ENCODE measurements at regions not wholly inside any gene's neighbourhood (a gene's known extent, or its start where the extent isn't known, plus 50 kb on each side); places are given as distances from the start of the nearest gene placed in this dataset.

GRCh38 chr10:128587689-128588088 lies 461.5 kb upstream of the MKI67 start:
- no peak for DNase-seq

DNA sequence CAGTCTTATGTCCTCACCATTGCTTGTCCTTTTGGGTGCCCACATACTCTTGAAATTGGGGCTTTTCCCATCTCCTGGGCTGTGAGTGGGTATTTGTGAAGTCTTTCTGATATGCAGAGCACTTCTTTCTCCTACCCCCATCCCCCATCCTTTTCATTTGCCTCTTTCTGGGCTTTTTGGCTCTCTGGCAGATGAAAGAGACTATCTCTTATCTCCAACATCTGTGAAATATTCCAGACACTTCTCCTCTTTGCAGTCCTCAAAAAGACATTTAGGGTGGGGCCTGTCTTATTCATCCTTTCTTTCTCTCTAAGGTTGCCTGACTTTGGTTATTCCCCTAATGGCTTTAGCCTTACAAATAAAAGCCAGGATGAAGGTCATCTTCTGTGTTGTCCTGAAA lies 462.2 kb upstream of the MKI67 start:
- no peak for DNase-seq

GRCh38 chr10:128594688-128595087 lies 468.5 kb upstream of the MKI67 start:
- no peak for DNase-seq

- DNase-seq = no peak
These were observed 470.7 kb upstream of the MKI67 start for GRCh38 chr10:128596906-128597305.

- no peak for DNase-seq
These were observed 472.8 kb upstream of the MKI67 start for GRCh38 chr10:128599030-128599429.

DNA sequence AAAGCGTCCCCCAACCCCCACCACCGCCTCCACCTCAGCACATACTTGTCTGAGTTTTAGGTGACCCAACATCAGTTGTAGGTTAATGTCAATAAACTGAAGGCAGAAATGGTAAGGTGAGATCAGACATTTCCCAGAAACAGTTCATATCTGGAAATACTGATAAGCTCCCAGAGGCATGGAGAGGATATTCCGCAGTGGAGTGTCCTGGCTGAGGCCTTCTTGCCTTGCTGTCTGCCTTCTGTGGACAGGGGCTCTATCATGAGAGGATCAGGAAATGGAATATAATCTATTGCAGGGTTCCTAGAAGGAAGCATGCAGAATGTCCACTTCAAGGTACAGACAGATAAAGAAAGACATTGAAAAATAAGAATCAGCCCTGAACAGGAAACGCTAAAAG lies 473.3 kb upstream of the MKI67 start:
- DNase-seq = no peak

GRCh38 chr10:128602183-128602582 lies 476.0 kb upstream of the MKI67 start:
- DNase-seq = no peak

DNA sequence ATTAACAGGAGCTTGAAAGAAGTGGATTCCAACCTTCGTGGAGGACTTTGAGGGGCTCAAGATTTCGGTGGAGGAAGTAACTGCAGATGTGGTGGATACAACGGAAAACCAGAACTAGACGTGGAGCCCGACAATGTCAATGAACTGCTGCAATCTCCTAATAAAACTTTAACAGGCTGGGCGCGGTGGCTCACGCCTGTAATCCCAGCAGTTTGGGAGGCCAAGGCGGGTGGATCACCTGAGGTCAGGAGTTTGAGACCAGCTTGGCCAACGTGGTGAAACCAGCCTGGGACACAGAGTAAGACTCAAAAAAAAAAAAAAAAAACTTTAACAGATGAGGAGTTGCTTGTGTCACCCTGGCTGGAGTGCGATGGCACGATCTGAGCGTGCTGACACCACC lies 477.8 kb upstream of the MKI67 start:
- no peak for DNase-seq

DNA sequence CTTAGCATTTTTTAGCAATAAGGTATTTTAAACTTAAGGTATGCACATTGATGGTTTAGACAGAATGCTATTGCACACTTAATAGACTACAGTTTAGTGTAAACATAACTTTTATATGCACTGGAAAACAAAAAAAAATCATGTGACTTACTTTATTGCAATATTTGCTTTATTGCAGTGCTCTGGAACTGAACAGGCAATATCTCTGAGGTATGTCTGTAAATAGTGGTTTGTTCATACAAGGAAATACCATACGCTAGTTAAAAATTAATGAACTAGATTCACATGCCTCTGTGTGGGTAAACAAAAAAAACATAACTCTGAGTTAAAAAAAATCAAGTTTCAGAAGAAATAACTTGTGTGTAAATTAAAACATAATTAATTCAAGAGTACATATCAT lies 479.0 kb upstream of the MKI67 start:
- DNase-seq = no peak

GRCh38 chr10:128606055-128606454 lies 479.8 kb upstream of the MKI67 start:
- no peak for DNase-seq

- no peak for DNase-seq
These were observed 482.6 kb upstream of the MKI67 start for GRCh38 chr10:128608791-128609190.

DNA sequence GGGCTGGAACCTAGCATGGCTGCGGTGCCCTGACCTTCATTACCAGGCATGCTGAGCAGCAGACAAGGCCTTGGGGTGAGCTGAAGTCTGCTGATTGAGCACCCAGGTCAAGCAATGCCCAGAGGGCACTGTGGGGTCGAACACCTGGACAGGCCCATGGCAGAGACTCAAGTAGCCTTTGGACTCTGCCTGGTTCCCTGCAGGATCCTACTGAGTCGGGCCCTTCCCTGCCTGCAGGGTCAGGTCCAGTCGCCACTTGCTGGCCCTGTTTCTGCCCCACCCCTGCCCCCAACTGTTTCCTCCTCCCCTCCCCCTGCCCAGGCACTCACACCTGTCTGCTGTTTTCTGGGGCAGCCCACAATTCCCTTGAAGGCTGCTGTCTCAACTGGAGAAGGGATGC lies 483.2 kb upstream of the MKI67 start:
- no peak for DNase-seq

- no peak for DNase-seq
These were observed 483.9 kb upstream of the MKI67 start for GRCh38 chr10:128610113-128610512.

- DNase-seq = no peak
These were observed 486.0 kb upstream of the MKI67 start for GRCh38 chr10:128612195-128612594.

DNA sequence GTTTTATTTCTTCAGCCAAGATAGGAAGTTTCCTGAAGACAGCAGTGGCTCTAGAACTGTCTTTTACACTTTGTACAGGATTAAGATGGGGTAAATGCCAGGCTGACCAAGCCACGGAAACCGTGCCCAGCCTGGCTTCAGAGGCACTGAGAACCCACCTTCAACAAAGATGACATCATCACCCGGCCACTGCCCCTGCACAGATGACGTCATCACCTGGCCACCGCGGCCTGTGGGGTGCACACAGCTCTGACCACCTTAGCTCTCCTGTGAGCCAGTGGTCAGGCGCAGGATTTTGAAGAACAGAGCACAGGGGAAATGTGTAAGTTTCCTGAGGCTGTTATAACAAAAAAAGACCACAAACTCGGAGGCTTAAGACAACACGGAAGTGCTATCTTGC lies 486.4 kb upstream of the MKI67 start:
- DNase-seq = no peak

- DNase-seq = no peak
These were observed 487.9 kb upstream of the MKI67 start for GRCh38 chr10:128614016-128614605.

GRCh38 chr10:128614802-128615553 lies 488.8 kb upstream of the MKI67 start:
- no peak for DNase-seq

DNA sequence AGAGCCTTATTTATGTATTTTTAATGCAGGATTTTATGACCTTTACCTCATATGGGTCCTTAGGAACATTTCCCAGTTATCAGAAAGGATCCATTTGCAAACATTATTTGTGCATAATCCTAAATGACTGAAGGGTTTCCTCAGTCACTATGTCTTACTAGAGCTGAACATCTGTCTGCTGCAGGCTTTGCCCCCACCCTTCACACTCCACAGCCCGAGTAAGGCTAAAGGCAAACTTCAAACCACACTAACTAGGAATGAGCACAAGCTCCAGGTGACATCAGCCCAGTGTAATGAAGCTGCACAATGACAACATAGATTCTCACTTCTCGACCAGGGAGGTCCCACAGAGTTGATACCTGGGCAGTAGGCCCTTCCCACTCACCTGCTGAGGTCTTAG lies 491.3 kb upstream of the MKI67 start:
- no peak for DNase-seq

- no peak for DNase-seq
These were observed 496.5 kb upstream of the MKI67 start for GRCh38 chr10:128622706-128623105.

DNA sequence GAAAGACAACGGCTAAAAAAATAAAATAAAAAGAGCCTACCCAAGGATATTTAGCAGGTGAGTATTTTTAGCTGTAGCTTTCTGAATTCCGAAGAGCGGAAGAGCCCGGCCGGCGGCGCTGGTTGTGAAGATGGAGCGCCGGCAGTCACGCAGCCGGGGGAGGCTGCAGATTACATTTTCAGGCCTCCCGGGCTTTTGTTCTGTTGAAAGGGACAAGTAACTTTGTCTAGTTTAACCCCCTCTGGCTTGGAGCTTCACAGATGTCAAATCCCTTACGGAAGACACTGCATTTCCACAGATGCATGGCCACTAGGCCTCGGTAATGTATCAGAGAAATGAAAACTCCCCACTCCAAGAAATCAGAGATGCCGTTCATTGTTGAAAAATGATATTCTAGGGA lies 497.6 kb upstream of the MKI67 start:
- DNase-seq = no peak

- no peak for DNase-seq
These were observed 498.7 kb upstream of the MKI67 start for GRCh38 chr10:128624656-128625530.

DNA sequence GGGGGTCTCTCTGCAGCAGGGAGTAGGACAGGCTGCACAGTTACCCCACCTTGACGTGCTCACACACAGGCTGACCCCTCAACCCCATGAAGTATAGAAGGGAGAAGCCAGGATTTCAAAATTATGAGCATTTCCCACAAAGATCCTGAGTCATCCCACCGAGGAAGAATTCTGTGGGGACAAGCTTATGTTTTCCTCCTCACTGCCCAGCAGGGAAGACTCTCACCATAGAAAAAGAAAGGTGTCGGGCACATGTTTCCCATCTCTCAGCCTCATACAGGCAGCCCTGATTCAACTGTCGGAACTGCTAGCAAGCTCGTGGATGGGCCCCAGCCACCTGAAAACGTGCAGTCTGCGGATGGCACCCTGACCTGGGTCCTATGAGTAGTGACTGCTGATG lies 499.7 kb upstream of the MKI67 start:
- DNase-seq = no peak

GRCh38 chr10:128626397-128627000 lies 500.3 kb upstream of the MKI67 start:
- no peak for DNase-seq

DNA sequence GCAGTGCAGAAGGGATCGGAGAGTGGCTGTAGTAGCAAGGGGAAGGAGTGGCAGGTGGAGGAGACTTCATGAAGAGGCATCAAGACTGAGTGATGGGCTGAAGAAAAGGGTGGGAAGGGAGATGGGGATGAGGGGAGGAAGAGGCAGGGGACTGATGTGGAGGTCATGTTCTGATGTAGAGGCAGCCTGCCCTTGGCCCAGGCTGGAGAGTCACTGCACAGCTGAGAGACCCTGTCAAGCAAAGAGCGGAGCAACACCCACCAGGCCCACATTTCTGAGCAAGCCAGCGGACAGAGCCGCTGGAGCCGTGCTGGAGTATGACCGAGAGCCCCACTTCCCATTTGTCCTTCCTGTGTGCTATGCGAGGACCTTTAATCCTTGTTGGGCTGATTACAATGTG lies 501.6 kb upstream of the MKI67 start:
- DNase-seq = no peak

Measured in CD4-positive, alpha-beta T cell treated with Interleukin-17A for 1 hour (primary cell).